ENCODE measurements at regions not wholly inside any gene's neighbourhood (a gene's known extent, or its start where the extent isn't known, plus 50 kb on each side); places are given as distances from the start of the nearest gene placed in this dataset.

DNA sequence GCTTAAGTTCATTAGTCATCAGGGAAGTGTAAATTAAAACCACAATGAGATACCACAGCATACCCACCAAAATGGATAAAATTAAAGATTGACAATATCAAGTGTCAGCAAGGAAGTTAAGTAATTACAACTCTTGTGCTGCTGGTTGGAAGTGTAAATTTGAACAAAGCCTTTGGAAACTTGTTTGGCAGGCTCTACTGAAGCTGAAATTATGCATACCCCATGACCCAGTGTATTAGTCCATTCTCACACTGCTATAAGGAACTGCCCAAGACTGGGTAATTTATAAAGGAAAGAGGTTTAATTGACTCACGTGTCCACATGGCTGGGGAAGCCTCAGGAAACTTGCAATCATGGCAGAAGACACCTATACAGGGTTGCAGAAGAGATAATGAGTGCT lies 196.1 kb downstream of the PDCD6IP start (continued):
- no peak for TF ChIP-seq SMAD1 (IDR thresholded peaks at IDR 0.05; ENCODE audit: low read depth, partially characterized antibody)
- no peak for TF ChIP-seq HSF1 (IDR thresholded peaks at IDR 0.05; ENCODE audit: low read depth, low read length)
- no peak for TF ChIP-seq ZNF217 (IDR thresholded peaks at IDR 0.05)
- no peak for TF ChIP-seq FOXK2 (IDR thresholded peaks at IDR 0.05)
- TF ChIP-seq USF2 (IDR thresholded peaks at IDR 0.05; ENCODE audit: borderline replicate concordance, low read depth, low read length) = no peak
- no peak for TF ChIP-seq POLR2A (IDR thresholded peaks at IDR 0.05; ENCODE audit: low read depth, low read length)
- no peak for TF ChIP-seq BMI1 (IDR thresholded peaks at IDR 0.05; ENCODE audit: borderline replicate concordance)
- TF ChIP-seq, protein P1, sequence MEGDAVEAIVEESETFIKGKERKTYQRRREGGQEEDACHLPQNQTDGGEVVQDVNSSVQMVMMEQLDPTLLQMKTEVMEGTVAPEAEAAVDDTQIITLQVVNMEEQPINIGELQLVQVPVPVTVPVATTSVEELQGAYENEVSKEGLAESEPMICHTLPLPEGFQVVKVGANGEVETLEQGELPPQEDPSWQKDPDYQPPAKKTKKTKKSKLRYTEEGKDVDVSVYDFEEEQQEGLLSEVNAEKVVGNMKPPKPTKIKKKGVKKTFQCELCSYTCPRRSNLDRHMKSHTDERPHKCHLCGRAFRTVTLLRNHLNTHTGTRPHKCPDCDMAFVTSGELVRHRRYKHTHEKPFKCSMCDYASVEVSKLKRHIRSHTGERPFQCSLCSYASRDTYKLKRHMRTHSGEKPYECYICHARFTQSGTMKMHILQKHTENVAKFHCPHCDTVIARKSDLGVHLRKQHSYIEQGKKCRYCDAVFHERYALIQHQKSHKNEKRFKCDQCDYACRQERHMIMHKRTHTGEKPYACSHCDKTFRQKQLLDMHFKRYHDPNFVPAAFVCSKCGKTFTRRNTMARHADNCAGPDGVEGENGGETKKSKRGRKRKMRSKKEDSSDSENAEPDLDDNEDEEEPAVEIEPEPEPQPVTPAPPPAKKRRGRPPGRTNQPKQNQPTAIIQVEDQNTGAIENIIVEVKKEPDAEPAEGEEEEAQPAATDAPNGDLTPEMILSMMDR (IDR thresholded peaks at IDR 0.05 in 2 of 3, conservative IDR thresholded peaks at IDR 0.05 in 1 of 3; ENCODE audit: control insufficient read depth in 2 of 3, extremely low read depth in 1 of 3, insufficient read depth in 1 of 3, low read depth in 3 of 3, low read length in 3 of 3) = no peak
- TF ChIP-seq RBBP5 (conservative IDR thresholded peaks at IDR 0.05) = no peak
- TF ChIP-seq ATF7 (IDR thresholded peaks at IDR 0.05; ENCODE audit: low read depth) = no peak
- no peak for TF ChIP-seq STAT1 (conservative IDR thresholded peaks at IDR 0.05)
- TF ChIP-seq MTA3 (IDR thresholded peaks at IDR 0.05; ENCODE audit: borderline replicate concordance, low read length) = no peak
- TF ChIP-seq KLF5 (IDR thresholded peaks at IDR 0.05; ENCODE audit: partially characterized antibody) = no peak
- TF ChIP-seq SRF (IDR thresholded peaks at IDR 0.05; ENCODE audit: low read depth in 2 of 2, low read length in 2 of 2) = no peak
- TF ChIP-seq EP300 (IDR thresholded peaks at IDR 0.05; ENCODE audit: borderline replicate concordance in 1 of 2, control insufficient read depth in 1 of 2, low read depth in 2 of 2, low read length in 2 of 2) = no peak
